ENCODE measurements at regions not wholly inside any gene's neighbourhood (a gene's known extent, or its start where the extent isn't known, plus 50 kb on each side); places are given as distances from the start of the nearest gene placed in this dataset.

DNA sequence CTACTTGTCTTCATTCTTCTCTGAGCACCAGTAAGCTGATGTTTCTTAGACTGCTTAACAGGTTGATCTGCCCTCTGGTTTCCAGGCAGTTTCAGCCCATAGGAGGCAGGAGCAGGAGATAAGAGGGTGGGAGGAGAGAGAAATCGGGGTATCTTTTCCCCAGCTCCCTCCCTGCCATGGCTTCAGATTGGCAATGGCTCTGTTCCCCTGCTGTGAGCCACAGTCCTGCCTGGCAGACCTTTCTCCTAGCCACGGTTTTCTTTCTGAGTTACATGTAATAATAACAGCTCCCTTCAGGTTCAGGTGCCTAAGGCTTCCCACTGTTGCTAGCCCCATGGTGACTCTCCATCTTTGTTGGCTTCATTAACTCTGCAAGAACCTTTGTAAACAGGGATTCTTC lies 115.3 kb downstream of the CD83 start:
- no peaks in the 10 kb centered on the region for H3K9me2 ChIP-seq (ENCODE audit: insufficient read depth, low read length)
- no peak for TF ChIP-seq EZH2phosphoT487 (IDR thresholded peaks at IDR 0.05; ENCODE audit: borderline replicate concordance, low read depth, low read length)
- TF ChIP-seq, protein P1, sequence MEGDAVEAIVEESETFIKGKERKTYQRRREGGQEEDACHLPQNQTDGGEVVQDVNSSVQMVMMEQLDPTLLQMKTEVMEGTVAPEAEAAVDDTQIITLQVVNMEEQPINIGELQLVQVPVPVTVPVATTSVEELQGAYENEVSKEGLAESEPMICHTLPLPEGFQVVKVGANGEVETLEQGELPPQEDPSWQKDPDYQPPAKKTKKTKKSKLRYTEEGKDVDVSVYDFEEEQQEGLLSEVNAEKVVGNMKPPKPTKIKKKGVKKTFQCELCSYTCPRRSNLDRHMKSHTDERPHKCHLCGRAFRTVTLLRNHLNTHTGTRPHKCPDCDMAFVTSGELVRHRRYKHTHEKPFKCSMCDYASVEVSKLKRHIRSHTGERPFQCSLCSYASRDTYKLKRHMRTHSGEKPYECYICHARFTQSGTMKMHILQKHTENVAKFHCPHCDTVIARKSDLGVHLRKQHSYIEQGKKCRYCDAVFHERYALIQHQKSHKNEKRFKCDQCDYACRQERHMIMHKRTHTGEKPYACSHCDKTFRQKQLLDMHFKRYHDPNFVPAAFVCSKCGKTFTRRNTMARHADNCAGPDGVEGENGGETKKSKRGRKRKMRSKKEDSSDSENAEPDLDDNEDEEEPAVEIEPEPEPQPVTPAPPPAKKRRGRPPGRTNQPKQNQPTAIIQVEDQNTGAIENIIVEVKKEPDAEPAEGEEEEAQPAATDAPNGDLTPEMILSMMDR (conservative IDR thresholded peaks at IDR 0.05; ENCODE audit: low read length), result no peak
- no peaks in the 10 kb centered on the region for H3K9me3 ChIP-seq (ENCODE audit: low read length)
- intact Hi-C loops (cut with micrococcal nuclease; ENCODE audit: unreplicated experiment), result no loop called here
- H3K4me1 ChIP-seq (ENCODE audit: insufficient read depth, low read length, poor library complexity, severe bottlenecking), result peaks cover 61% of the 10 kb centered on the region
- H3K27ac ChIP-seq (ENCODE audit: low read depth, low read length, poor library complexity, severe bottlenecking), result no peak overlapping the region
- no peak overlapping the region for H3K4me3 ChIP-seq (ENCODE audit: low read depth, low read length, poor library complexity, severe bottlenecking)
- BruUV-seq (replicated peaks), result no TSS peak
- H3K4me2 ChIP-seq (ENCODE audit: low read length), result no peak overlapping the region
- H3K79me2 ChIP-seq (ENCODE audit: insufficient read depth, low read depth, low read length), result no peaks in the 10 kb centered on the region
- H3K36me3 ChIP-seq (ENCODE audit: insufficient read depth, low read length), result no peaks in the 10 kb centered on the region; the same call in 1 of the 2 replicates
- no peak overlapping the region for H2AFZ ChIP-seq (ENCODE audit: low read length)
- ChIA-PET POLR2A (interaction anchor here (0.6 to 0.7 kb wide), 4 partner anchors 23 to 745 kb away, joined by 3 to 4 read pairs (median 4); partner anchors contain the start of gene GFOD1), CTCF (ENCODE audit: unreplicated experiment) (no interaction called here)
- no peak for DNase-seq (ENCODE audit: low spot score)
- H4K20me1 ChIP-seq (ENCODE audit: insufficient read depth, low read length), result no peaks in the 10 kb centered on the region

DNA sequence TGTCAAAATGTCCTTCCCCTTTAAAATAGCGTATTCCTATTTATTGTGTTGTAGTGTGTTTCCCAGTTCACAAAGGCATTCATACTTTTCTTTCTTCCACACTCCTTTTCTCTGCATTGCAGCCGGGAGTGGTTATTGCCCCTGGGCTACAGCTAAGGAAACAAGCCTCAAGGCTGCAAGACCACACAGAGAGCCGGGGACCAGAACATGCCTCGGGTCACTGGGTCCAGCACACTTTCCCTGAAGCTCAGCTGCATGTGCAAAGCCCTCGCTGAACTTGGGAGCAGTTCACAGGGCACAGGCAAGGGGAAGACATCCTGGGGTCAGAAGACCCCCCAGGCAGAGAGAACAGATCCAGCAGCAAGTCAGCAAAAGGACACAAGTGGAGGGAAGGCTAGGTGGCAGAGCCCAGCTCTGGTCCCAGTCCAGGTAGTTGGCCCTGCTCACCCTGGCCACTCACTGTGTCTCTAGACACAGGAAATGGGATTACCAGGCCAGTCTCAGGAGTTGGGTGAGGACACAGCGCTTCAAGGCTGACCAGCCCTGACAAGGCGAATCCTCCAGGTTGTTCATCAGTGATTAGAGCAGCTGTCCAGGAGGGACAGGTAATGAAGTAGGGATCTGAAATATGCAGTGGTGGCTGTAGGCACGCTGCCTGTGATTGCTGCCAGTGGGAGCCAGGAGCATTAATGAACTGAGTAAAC lies 118.2 kb downstream of the CD83 start:
- TF ChIP-seq EZH2phosphoT487 (IDR thresholded peaks at IDR 0.05; ENCODE audit: borderline replicate concordance, low read depth, low read length), result no peak
- TF ChIP-seq, protein P1 (conservative IDR thresholded peaks at IDR 0.05; ENCODE audit: low read length), result no peak

DNA sequence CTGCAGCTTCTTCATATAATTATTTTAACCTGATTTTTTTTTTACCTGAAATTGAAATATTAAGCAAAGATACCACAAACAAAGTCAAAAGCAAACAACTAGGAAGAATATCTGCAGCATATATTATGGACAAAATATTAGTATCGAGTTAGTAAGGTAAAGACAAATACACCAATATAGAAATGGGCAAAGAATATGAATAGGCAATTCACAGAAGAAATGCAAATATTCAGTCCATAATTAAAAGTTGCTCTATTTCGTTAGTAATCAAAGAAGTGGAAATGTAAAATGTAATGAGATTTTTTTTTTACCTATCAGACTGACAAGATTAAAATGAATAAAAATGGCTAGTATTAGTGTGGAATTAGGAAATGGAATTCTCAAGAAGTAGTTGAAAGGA lies 121.5 kb downstream of the CD83 start:
- Histone ChIP-seq H3K79me2 (ENCODE audit: insufficient read depth, low read depth, low read length) (no peaks in the 10 kb centered on the region), H3K9me2 (ENCODE audit: insufficient read depth, low read length) (no peaks in the 10 kb centered on the region), H3K27ac (ENCODE audit: low read depth, low read length, poor library complexity, severe bottlenecking) (peak overlapping the region; percentile 100), H2AFZ (ENCODE audit: low read length) (no peak overlapping the region; the same call in 1 of the 2 replicates), H3K36me3 (ENCODE audit: insufficient read depth, low read length) (peaks cover 23% of the 10 kb centered on the region), H3K4me2 (ENCODE audit: low read length) (no peak overlapping the region), H3K4me3 (ENCODE audit: low read depth, low read length, poor library complexity, severe bottlenecking) (no peak overlapping the region), H3K9me3 (ENCODE audit: low read length) (peaks cover 23% of the 10 kb centered on the region), H4K20me1 (ENCODE audit: insufficient read depth, low read length) (no peaks in the 10 kb centered on the region), H3K4me1 (ENCODE audit: insufficient read depth, low read length, poor library complexity, severe bottlenecking) (peaks cover 83% of the 10 kb centered on the region)
- BruUV-seq (replicated peaks), result no TSS peak
- no peak for DNase-seq (ENCODE audit: low spot score)
- POLR2A ChIA-PET, result interaction anchor here (0.7 to 6.0 kb wide), 6 partner anchors 11 to 37 kb away, joined by 3 to 58 read pairs (median 6); no protein-coding TSS in a partner anchor
- TF ChIP-seq, protein P1 (conservative IDR thresholded peaks at IDR 0.05; ENCODE audit: low read length), result no peak
- intact Hi-C loops (cut with micrococcal nuclease; ENCODE audit: unreplicated experiment), result no loop called here
- CTCF ChIA-PET (ENCODE audit: unreplicated experiment), result no interaction called here

More for the DNA sequence above, 118.2 kb downstream of the CD83 start:
- BruUV-seq (replicated peaks), result no TSS peak
- Histone ChIP-seq H3K4me1 (ENCODE audit: insufficient read depth, low read length, poor library complexity, severe bottlenecking) (peaks cover 65% of the 10 kb centered on the region), H3K36me3 (ENCODE audit: insufficient read depth, low read length) (peaks cover 19% of the 10 kb centered on the region), H3K4me2 (ENCODE audit: low read length) (no peak overlapping the region), H3K9me3 (ENCODE audit: low read length) (peaks cover 19% of the 10 kb centered on the region), H4K20me1 (ENCODE audit: insufficient read depth, low read length) (no peaks in the 10 kb centered on the region), H3K4me3 (ENCODE audit: low read depth, low read length, poor library complexity, severe bottlenecking) (no peak overlapping the region), H3K9me2 (ENCODE audit: insufficient read depth, low read length) (no peaks in the 10 kb centered on the region), H2AFZ (ENCODE audit: low read length) (peak overlapping the region; percentile 66; the same call in 1 of the 2 replicates), H3K27ac (ENCODE audit: low read depth, low read length, poor library complexity, severe bottlenecking) (no peak overlapping the region), H3K79me2 (ENCODE audit: insufficient read depth, low read depth, low read length) (no peaks in the 10 kb centered on the region)
- ChIA-PET CTCF (ENCODE audit: unreplicated experiment) (interaction anchor here (1.2 kb wide), 1 partner anchor 11 kb away, joined by 3 read pairs; no protein-coding TSS in a partner anchor), POLR2A (interaction anchor here (0.6 to 6.0 kb wide), 6 partner anchors 8 to 56 kb away, joined by 3 to 58 read pairs (median 10); no protein-coding TSS in a partner anchor)
- intact Hi-C loops (cut with micrococcal nuclease; ENCODE audit: unreplicated experiment), result no loop called here
- no peak for DNase-seq (ENCODE audit: low spot score)
